ENCODE measurements at regions not wholly inside any gene's neighbourhood (a gene's known extent, or its start where the extent isn't known, plus 50 kb on each side); places are given as distances from the start of the nearest gene placed in this dataset.
"Not testable (repeated sequence)": the region's sequence is repeated elsewhere in the genome, so short reads cannot be mapped to it uniquely, and the experiment has no call there.

DNA sequence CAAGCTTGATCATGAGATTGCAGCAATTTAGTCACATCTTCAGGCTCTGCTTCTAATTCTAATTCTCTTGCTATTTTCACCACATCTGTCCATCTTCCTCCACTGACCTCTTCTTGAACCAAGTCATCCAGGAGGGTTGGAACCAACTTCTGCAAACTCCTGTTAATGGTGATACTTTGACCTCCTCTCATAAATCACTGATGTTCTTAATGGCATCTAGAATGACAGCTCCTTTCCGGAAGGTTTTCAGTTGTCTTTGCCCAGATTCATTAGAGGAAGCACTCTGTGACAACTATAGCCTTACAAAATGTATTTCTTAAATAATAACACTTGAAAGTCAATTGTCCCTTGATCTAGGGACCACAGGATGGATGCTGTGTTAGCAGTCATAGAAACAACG is 136.2 kb downstream of the IGLL1 start:
- no CpG with 5 or more reads among the region's 2 CpGs for WGBS (ENCODE audit: extremely low coverage, insufficient read length, low lambda C conversion rate)
- peaks cover 60% of the 10 kb centered on the region for H3K27me3 Mint-ChIP-seq (ENCODE audit: low read depth)

GRCh38 chr22:23439581-23439980 is 140.5 kb downstream of the IGLL1 start:
- H3K56ac ChIP-seq (ENCODE audit: insufficient read length, low read depth, low read length); DNase-seq: not testable (repeated sequence)
- H3K4me1 Mint-ChIP-seq, result peaks cover 9 to 11% of the 10 kb centered on the region in 2 experiments

More for the DNA sequence above, 136.2 kb downstream of the IGLL1 start:
- H3K23ac ChIP-seq (ENCODE audit: insufficient read length, low read depth, low read length); H2BK20ac ChIP-seq (ENCODE audit: low read depth, low read length, poor library complexity, severe bottlenecking); H2BK5ac ChIP-seq (ENCODE audit: insufficient read length, low read length); H3K79me1 ChIP-seq (ENCODE audit: insufficient read depth, low read depth, low read length, poor library complexity, severe bottlenecking); H3K9me3 ChIP-seq (ENCODE audit: control insufficient read depth, low read depth, low read length); H4K20me1 ChIP-seq (ENCODE audit: control insufficient read depth, insufficient read depth, insufficient read length); H3K56ac ChIP-seq (ENCODE audit: insufficient read length, low read depth, low read length); H3K4me3 Mint-ChIP-seq; H2BK120ac ChIP-seq (ENCODE audit: low read depth, low read length, poor library complexity, severe bottlenecking); H3T11ph ChIP-seq (ENCODE audit: low read length); H3K9ac ChIP-seq (ENCODE audit: extremely low read depth, insufficient read length, low read length); H3K14ac ChIP-seq (ENCODE audit: insufficient read depth, low read length); H4K8ac ChIP-seq (replicated peaks; ENCODE audit: insufficient read length, low read depth, low read length); H3K4ac ChIP-seq (ENCODE audit: low read depth, low read length); H4K91ac ChIP-seq (ENCODE audit: insufficient read length, low read depth, low read length); H3K23me2 ChIP-seq (ENCODE audit: insufficient read length, low read depth, low read length, poor library complexity, severe bottlenecking); H3K27ac Mint-ChIP-seq; H3K4me2 ChIP-seq (ENCODE audit: insufficient read depth, insufficient read length, low read length); H2AFZ ChIP-seq (ENCODE audit: low read length); H3K79me2 ChIP-seq (ENCODE audit: insufficient read depth, low read length); H2BK15ac ChIP-seq (ENCODE audit: low read depth, low read length); H3K27me3 ChIP-seq (ENCODE audit: insufficient read depth, low read length); DNase-seq; H4K5ac ChIP-seq (ENCODE audit: insufficient read length, low read depth, low read length); H3K27ac ChIP-seq (ENCODE audit: insufficient read length, low read depth, low read length); H3K4me1 ChIP-seq (ENCODE audit: insufficient read depth, low read length); H2BK12ac ChIP-seq (ENCODE audit: insufficient read length, low read depth, low read length); H2AK5ac ChIP-seq (ENCODE audit: insufficient read length, low read length); H3K18ac ChIP-seq (ENCODE audit: insufficient read length, low read depth, low read length); H3K4me1 Mint-ChIP-seq: not testable (repeated sequence)
- Mint-ChIP-seq H3K9me3 (peaks cover 17 to 19% of the 10 kb centered on the region in 2 experiments), H3K36me3 (ENCODE audit: insufficient read depth in 1 of 3, low read depth in 3 of 3) (peaks cover 5 to 10% (median 5%) of the 10 kb centered on the region in 3 experiments)

More at GRCh38 chr22:23439581-23439980, 140.5 kb downstream of the IGLL1 start:
- H3K36me3 Mint-ChIP-seq (ENCODE audit: insufficient read depth in 1 of 3, low read depth in 3 of 3); H2BK120ac ChIP-seq (ENCODE audit: low read depth, low read length, poor library complexity, severe bottlenecking); H3K14ac ChIP-seq (ENCODE audit: insufficient read depth, low read length); H2BK12ac ChIP-seq (ENCODE audit: insufficient read length, low read depth, low read length); H3K23me2 ChIP-seq (ENCODE audit: insufficient read length, low read depth, low read length, poor library complexity, severe bottlenecking); H4K20me1 ChIP-seq (ENCODE audit: control insufficient read depth, insufficient read depth, insufficient read length); H2BK15ac ChIP-seq (ENCODE audit: low read depth, low read length); H3K27ac Mint-ChIP-seq; H4K5ac ChIP-seq (ENCODE audit: insufficient read length, low read depth, low read length); H2AFZ ChIP-seq (ENCODE audit: low read length); H3K4me3 Mint-ChIP-seq; H2AK5ac ChIP-seq (ENCODE audit: insufficient read length, low read length); H2BK20ac ChIP-seq (ENCODE audit: low read depth, low read length, poor library complexity, severe bottlenecking); H3K23ac ChIP-seq (ENCODE audit: insufficient read length, low read depth, low read length); H3K4me2 ChIP-seq (ENCODE audit: insufficient read depth, insufficient read length, low read length); H3K27ac ChIP-seq (ENCODE audit: insufficient read length, low read depth, low read length); H3K27me3 ChIP-seq (ENCODE audit: insufficient read depth, low read length); H3K9me3 ChIP-seq (ENCODE audit: control insufficient read depth, low read depth, low read length); H4K91ac ChIP-seq (ENCODE audit: insufficient read length, low read depth, low read length); H3K79me2 ChIP-seq (ENCODE audit: insufficient read depth, low read length); H3K18ac ChIP-seq (ENCODE audit: insufficient read length, low read depth, low read length); H3K9me3 Mint-ChIP-seq; H3K9ac ChIP-seq (ENCODE audit: extremely low read depth, insufficient read length, low read length); H4K8ac ChIP-seq (replicated peaks; ENCODE audit: insufficient read length, low read depth, low read length); H3K4me1 ChIP-seq (ENCODE audit: insufficient read depth, low read length); H3K4ac ChIP-seq (ENCODE audit: low read depth, low read length); H3T11ph ChIP-seq (ENCODE audit: low read length); H3K79me1 ChIP-seq (ENCODE audit: insufficient read depth, low read depth, low read length, poor library complexity, severe bottlenecking); H2BK5ac ChIP-seq (ENCODE audit: insufficient read length, low read length): not testable (repeated sequence)
- peaks cover 66% of the 10 kb centered on the region for H3K27me3 Mint-ChIP-seq (ENCODE audit: low read depth)
- no CpG with 5 or more reads among the region's 3 CpGs for WGBS (ENCODE audit: extremely low coverage, insufficient read length, low lambda C conversion rate)

All from H9 (cell line).